Ishikawa (cell line): ENCODE measurements at regions not wholly inside any gene's neighbourhood (a gene's known extent, or its start where the extent isn't known, plus 50 kb on each side); places are given as distances from the start of the nearest gene placed in this dataset.

Experiments
- CEBPB ChIP-seq: IDR thresholded peaks from 2 replicates; pipeline ENCODE4 v1.6.1; 2012
- CREB1 ChIP-seq: IDR thresholded peaks from 2 replicates; pipeline ENCODE4 v1.6.1; 2012; ENCODE audit warnings: low read depth
- EGR1 ChIP-seq: IDR thresholded peaks from 2 replicates; pipeline ENCODE4 v1.6.1; 2012
- EP300 ChIP-seq: IDR thresholded peaks from 2 replicates; pipeline ENCODE4 v1.6.1; 2012; ENCODE audit warnings: borderline replicate concordance
- FOXM1 ChIP-seq: IDR thresholded peaks from 2 replicates; pipeline ENCODE4 v1.6.1; 2012; ENCODE audit warnings: low read depth, borderline replicate concordance
- NFIC ChIP-seq: IDR thresholded peaks from 2 replicates; pipeline ENCODE4 v1.6.1; 2012
- RAD21 ChIP-seq: IDR thresholded peaks from 2 replicates; pipeline ENCODE4 v1.6.1; 2012; ENCODE audit warnings: low read depth
- TAF1 ChIP-seq: IDR thresholded peaks from 2 replicates; pipeline ENCODE4 v1.6.1; 2012; ENCODE audit warnings: low read depth, mild to moderate bottlenecking
- TCF12 ChIP-seq: IDR thresholded peaks from 2 replicates; pipeline ENCODE4 v1.6.1; 2012; ENCODE audit warnings: low read depth
- TEAD4 ChIP-seq: IDR thresholded peaks from 2 replicates; pipeline ENCODE4 v1.6.1; 2012
- YY1 ChIP-seq: IDR thresholded peaks from 2 replicates; pipeline ENCODE4 v1.6.1; 2012; ENCODE audit warnings: low read depth
- ZBTB7A ChIP-seq: IDR thresholded peaks from 2 replicates; pipeline ENCODE4 v1.6.1; 2012; ENCODE audit warnings: low read depth
- TF ChIP-seq, protein P1 (sequence below): IDR thresholded peaks from 2 replicates; pipeline ENCODE4 v1.6.1; 2012
- TF ChIP-seq, protein P2 (sequence below): IDR thresholded peaks from 2 replicates; pipeline ENCODE4 v1.6.1; 2012; ENCODE audit warnings: low read depth, mild to moderate bottlenecking

DNA sequence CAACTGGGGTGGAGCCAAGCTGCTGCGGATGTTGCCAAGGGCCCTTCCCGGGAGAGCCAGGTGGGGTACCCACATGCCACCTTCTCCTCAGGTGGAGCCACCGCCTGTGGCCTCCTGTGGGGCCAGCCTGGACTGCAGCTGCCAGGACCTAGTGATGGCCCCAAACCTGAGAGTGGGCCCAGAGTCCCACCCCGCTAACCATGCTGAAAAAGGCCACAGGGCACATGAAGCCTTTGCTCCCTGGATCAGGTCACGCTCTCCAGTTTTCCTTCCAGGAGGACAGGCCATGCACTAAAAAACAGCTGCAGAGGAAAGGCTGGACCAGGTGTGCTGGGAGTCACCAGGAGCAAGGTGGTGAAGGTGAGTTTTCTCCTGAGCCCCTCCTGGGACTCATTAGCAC is 73.9 kb upstream of the SLC22A16 start:
- no peak for TF ChIP-seq TEAD4
- no peak for TF ChIP-seq RAD21
- no peak for TF ChIP-seq FOXM1
- TF ChIP-seq, protein P1, sequence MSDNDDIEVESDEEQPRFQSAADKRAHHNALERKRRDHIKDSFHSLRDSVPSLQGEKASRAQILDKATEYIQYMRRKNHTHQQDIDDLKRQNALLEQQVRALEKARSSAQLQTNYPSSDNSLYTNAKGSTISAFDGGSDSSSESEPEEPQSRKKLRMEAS, result no peak
- TF ChIP-seq, protein P2, sequence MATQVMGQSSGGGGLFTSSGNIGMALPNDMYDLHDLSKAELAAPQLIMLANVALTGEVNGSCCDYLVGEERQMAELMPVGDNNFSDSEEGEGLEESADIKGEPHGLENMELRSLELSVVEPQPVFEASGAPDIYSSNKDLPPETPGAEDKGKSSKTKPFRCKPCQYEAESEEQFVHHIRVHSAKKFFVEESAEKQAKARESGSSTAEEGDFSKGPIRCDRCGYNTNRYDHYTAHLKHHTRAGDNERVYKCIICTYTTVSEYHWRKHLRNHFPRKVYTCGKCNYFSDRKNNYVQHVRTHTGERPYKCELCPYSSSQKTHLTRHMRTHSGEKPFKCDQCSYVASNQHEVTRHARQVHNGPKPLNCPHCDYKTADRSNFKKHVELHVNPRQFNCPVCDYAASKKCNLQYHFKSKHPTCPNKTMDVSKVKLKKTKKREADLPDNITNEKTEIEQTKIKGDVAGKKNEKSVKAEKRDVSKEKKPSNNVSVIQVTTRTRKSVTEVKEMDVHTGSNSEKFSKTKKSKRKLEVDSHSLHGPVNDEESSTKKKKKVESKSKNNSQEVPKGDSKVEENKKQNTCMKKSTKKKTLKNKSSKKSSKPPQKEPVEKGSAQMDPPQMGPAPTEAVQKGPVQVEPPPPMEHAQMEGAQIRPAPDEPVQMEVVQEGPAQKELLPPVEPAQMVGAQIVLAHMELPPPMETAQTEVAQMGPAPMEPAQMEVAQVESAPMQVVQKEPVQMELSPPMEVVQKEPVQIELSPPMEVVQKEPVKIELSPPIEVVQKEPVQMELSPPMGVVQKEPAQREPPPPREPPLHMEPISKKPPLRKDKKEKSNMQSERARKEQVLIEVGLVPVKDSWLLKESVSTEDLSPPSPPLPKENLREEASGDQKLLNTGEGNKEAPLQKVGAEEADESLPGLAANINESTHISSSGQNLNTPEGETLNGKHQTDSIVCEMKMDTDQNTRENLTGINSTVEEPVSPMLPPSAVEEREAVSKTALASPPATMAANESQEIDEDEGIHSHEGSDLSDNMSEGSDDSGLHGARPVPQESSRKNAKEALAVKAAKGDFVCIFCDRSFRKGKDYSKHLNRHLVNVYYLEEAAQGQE, result no peak
- TF ChIP-seq TAF1, result no peak
- no peak for TF ChIP-seq EP300
- no peak for TF ChIP-seq NFIC
- no peak for TF ChIP-seq ZBTB7A
- no peak for TF ChIP-seq YY1
- TF ChIP-seq TCF12, result no peak
- TF ChIP-seq CREB1, result no peak
- TF ChIP-seq CEBPB, result no peak
- no peak for TF ChIP-seq EGR1
